NCI-H146 (cell line): ENCODE measurements at regions not wholly inside any gene's neighbourhood (a gene's known extent, or its start where the extent isn't known, plus 50 kb on each side); places are given as distances from the start of the nearest gene placed in this dataset.
"Not testable (repeated sequence)": the region's sequence is repeated elsewhere in the genome, so short reads cannot be mapped to it uniquely, and the experiment has no call there.

Experiments used
- DNase-seq: peaks from one replicate; lab custom pipeline; 2025; lab: John Stamatoyannopoulos, UW

- no peak for DNase-seq
Observed at GRCh38 chr16:10232757-10233156, 50.5 kb upstream of the GRIN2A start.

GRCh38 chr16:10239640-10240039 is 57.4 kb upstream of the GRIN2A start:
- no peak for DNase-seq

GRCh38 chr16:10240854-10241613 is 58.8 kb upstream of the GRIN2A start:
- no peak for DNase-seq

GRCh38 chr16:10242097-10242496 is 59.9 kb upstream of the GRIN2A start:
- no peak for DNase-seq

- no peak for DNase-seq
Observed at GRCh38 chr16:10242916-10243315, 60.7 kb upstream of the GRIN2A start.

GRCh38 chr16:10245002-10245401 is 62.8 kb upstream of the GRIN2A start:
- DNase-seq, result no peak

GRCh38 chr16:10250137-10250828 is 68.1 kb upstream of the GRIN2A start:
- DNase-seq, result no peak

GRCh38 chr16:10252155-10252554 is 69.9 kb upstream of the GRIN2A start:
- no peak for DNase-seq

- no peak for DNase-seq
Observed at GRCh38 chr16:10253409-10253808, 71.2 kb upstream of the GRIN2A start.

- no peak for DNase-seq
Observed at GRCh38 chr16:10255728-10256127, 73.5 kb upstream of the GRIN2A start.

GRCh38 chr16:10256784-10257641 is 74.8 kb upstream of the GRIN2A start:
- DNase-seq, result peak; percentile 15

GRCh38 chr16:10257642-10258251 is 75.5 kb upstream of the GRIN2A start:
- DNase-seq, result not testable (repeated sequence)

- not testable (repeated sequence) for DNase-seq
Observed at GRCh38 chr16:10258930-10259603, 76.8 kb upstream of the GRIN2A start.

GRCh38 chr16:10261077-10261476 is 78.8 kb upstream of the GRIN2A start:
- DNase-seq, result no peak

- DNase-seq, result not testable (repeated sequence)
Observed at GRCh38 chr16:10261526-10261925, 79.3 kb upstream of the GRIN2A start.

- no peak for DNase-seq
Observed at GRCh38 chr16:10262377-10263132, 80.3 kb upstream of the GRIN2A start.

GRCh38 chr16:10265770-10266615 is 83.8 kb upstream of the GRIN2A start:
- DNase-seq, result no peak

GRCh38 chr16:10266809-10267208 is 84.6 kb upstream of the GRIN2A start:
- DNase-seq, result no peak

GRCh38 chr16:10269632-10270031 is 87.4 kb upstream of the GRIN2A start:
- DNase-seq, result no peak
